Mucosa of rectum (tissue), 2 donors: ENCODE measurements at regions not wholly inside any gene's neighbourhood (a gene's known extent, or its start where the extent isn't known, plus 50 kb on each side); places are given as distances from the start of the nearest gene placed in this dataset.
"Not testable (repeated sequence)": the region's sequence is repeated elsewhere in the genome, so short reads cannot be mapped to it uniquely, and the experiment has no call there.

Source experiments
- H3K27ac ChIP-seq, 2 donors: one replicate each; pipeline ENCODE4 v1.7.0; 2013; ENCODE audit warnings: inconsistent platforms in 2 of 2, low read depth in 2 of 2, low read length in 2 of 2
- H3K27me3 ChIP-seq, 2 donors: one replicate each; pipeline ENCODE4 v1.7.0; 2013; ENCODE audit warnings: low read length in 2 of 2; ENCODE audit not compliant: control insufficient read depth in 2 of 2, insufficient read depth in 2 of 2
- H3K36me3 ChIP-seq, 2 donors: one replicate each; pipeline ENCODE4 v1.7.0; 2013; ENCODE audit warnings: low read length in 2 of 2; ENCODE audit not compliant: control insufficient read depth in 2 of 2, insufficient read depth in 2 of 2
- H3K4me1 ChIP-seq, 2 donors: one replicate each; pipeline ENCODE4 v1.7.0; 2013; ENCODE audit warnings: low read length in 2 of 2, mild to moderate bottlenecking in 1 of 2; ENCODE audit not compliant: control insufficient read depth in 2 of 2, insufficient read depth in 2 of 2
- H3K4me3 ChIP-seq, 2 donors: one replicate each; pipeline ENCODE4 v1.7.0; 2013; ENCODE audit warnings: low read length in 2 of 2
- H3K9ac ChIP-seq, 2 donors: one replicate each; pipeline ENCODE4 v1.7.0; 2013; ENCODE audit warnings: low read length in 2 of 2, low read depth in 1 of 2, mild to moderate bottlenecking in 1 of 2
- H3K9me3 ChIP-seq, 2 donors: one replicate each; pipeline ENCODE4 v1.7.0; 2013; ENCODE audit warnings: low read length in 2 of 2; ENCODE audit not compliant: control insufficient read depth in 2 of 2
- donor health status: healthy.
- donor health status: Normal muscosa, but diverticular disease.

DNA sequence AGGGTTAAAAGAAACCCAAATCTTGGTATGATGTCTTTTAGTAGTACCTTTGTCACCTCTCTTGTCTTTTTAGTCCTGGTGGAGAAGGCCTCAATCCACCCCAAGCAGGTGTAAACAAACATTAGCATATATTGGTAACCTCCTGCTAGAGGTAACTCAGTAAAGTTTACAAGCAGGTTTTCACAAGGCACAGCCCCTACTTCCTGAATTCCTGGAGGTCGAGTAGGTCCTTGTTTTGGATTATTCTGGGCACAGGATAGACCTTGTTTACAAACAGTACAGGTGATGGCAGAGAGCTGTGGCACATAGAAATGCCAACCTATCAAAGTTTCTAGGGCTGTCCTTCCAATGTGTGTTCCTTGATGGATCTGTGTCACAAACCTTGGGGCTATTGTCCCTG lies 99.1 kb downstream of the ALG10 start:
- Histone ChIP-seq H3K9ac (no peak overlapping the region), H3K27ac (no peak overlapping the region), H3K4me1 (no peaks in the 10 kb centered on the region), H3K4me3 (no peak overlapping the region), H3K9me3 (no peaks in the 10 kb centered on the region), H3K27me3 (no peaks in the 10 kb centered on the region), H3K36me3 (no peaks in the 10 kb centered on the region)

DNA sequence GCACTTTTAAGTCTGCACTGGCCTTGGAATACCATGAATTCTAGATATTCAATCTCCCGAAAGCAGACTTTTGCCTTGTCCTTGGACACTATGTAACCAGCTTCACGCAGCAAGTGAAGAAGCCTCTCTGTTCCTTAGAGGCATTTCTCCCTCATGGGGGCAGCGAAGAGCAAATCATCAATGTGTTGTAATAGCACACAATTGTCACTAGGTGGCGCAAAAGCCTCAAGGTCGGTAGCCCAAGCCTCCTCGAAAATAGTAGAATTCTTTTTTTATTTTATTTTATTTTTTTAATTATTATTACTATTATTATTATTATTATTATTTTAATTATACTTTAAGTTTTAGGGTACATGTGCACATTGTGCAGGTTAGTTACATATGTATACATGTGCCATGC lies 100.8 kb downstream of the ALG10 start:
- H3K36me3 ChIP-seq, H3K4me3 ChIP-seq, H3K9me3 ChIP-seq, H3K9ac ChIP-seq, H3K27me3 ChIP-seq, H3K4me1 ChIP-seq, H3K27ac ChIP-seq: not testable (repeated sequence)

DNA sequence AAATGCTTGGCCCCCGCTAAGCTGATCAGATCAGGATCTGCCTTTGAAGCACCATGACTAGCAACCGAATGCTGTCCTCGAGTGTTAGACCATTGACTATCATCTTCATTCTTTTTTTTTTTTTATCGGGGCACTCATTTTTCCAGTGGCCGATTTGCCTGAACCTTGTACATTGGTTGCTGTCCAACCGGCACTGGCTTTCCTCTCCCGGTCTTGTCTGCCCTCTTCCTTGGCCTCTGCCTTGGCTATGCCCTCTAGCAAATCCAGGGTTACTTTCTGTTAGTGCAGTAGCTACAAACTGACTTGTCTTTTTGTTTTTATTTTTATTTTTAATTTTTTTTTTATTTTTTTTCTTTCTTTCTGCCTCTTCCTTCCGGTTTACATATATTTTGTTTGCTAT lies 102.3 kb downstream of the ALG10 start:
- no peaks in the 10 kb centered on the region for H3K36me3 ChIP-seq
- H3K4me3 ChIP-seq: no peak overlapping the region
- no peak overlapping the region for H3K9ac ChIP-seq
- H3K27ac ChIP-seq: no peak overlapping the region
- no peaks in the 10 kb centered on the region for H3K9me3 ChIP-seq
- H3K4me1 ChIP-seq: no peaks in the 10 kb centered on the region
- no peaks in the 10 kb centered on the region for H3K27me3 ChIP-seq

DNA sequence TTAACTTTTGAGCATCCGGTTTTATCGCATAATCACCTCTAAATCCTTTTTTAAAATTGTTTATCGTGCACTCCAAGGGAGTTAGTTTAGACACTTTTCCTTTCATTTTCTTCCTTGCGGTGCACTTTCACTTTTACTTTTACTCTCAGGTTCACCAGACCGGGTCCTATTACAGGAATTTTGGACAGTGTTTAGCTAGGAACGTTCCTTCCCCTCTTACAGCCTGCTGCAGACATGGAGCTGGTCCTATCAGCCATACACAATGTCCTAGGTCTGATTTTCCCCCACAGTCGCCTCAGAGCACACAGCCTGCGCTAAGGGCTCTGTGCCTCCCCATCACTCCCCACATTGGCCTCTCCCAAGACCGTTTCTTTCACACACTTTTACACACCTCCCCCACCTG lies 103.9 kb downstream of the ALG10 start:
- no peaks in the 10 kb centered on the region for H3K9me3 ChIP-seq
- H3K4me1 ChIP-seq: no peaks in the 10 kb centered on the region
- H3K27me3 ChIP-seq: no peaks in the 10 kb centered on the region
- no peaks in the 10 kb centered on the region for H3K36me3 ChIP-seq
- H3K4me3 ChIP-seq: peak overlapping the region in 1 of 2 donors; percentile 61
- no peak overlapping the region for H3K9ac ChIP-seq
- no peak overlapping the region for H3K27ac ChIP-seq

DNA sequence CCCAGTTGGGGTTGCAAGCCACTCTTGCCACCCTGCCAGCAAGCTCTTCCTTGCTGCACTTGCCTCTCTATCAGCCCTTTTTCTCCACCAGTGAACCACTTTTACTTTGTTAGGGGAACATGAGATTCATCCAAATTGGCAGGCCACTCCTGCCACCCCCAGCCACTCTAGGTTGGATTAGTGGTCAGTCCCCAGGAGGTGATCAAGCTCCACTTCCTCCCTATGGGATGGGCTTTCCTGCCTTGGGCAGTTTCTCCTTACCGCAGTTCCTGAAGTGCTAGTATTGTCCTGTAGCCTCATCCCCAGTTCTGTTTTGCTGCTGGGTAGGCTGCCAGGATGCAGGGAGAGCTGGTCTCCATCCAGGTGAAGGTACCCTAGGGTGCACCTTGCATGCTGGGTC lies 104.5 kb downstream of the ALG10 start:
- no peak overlapping the region for H3K27ac ChIP-seq
- H3K4me3 ChIP-seq: no peak overlapping the region
- no peak overlapping the region for H3K9ac ChIP-seq
- H3K27me3 ChIP-seq: no peaks in the 10 kb centered on the region
- H3K4me1 ChIP-seq: no peaks in the 10 kb centered on the region
- H3K36me3 ChIP-seq: no peaks in the 10 kb centered on the region
- no peaks in the 10 kb centered on the region for H3K9me3 ChIP-seq

DNA sequence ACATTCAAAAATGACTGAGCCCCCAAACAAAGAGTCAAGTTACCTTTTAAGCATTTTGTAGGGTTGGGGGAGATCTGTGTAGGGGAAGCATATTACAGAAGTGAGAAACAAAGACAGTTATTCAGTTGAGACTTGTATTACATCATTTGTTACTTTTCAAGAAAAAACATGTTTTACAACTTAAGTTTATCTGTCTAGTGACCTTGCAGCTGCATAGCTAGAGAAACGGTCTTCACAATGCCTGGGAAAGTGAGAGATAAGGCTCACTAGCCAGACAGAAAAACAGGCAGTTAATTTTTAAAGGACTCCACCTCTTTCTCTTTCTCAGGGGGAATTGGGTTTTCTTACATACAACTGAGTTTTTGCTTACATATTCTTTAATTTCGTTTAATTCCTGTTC lies 105.1 kb downstream of the ALG10 start:
- not testable (repeated sequence) for H3K9me3 ChIP-seq, H3K9ac ChIP-seq, H3K27ac ChIP-seq, H3K4me1 ChIP-seq, H3K36me3 ChIP-seq, H3K27me3 ChIP-seq, H3K4me3 ChIP-seq

DNA sequence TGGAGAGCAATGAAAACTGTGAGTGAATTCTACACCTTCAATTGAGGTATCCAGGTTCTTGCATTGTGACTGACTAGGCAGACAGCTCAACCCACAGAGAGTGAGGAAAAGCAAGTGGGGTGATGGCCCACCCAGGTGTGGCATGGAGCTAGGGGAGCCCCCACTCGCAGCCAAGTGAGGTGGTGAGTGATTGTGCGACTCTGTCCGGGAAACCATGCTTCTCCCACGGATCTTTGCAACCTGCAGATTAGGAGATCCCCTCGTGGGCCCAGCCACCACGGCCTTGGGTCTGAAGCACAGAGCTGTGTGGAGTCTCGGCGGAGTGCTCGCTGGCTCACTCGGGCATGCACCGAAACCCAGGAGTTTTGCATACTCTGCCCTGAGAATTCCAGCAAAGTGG lies 120.1 kb downstream of the ALG10 start:
- no peaks in the 10 kb centered on the region for H3K27me3 ChIP-seq
- H3K9ac ChIP-seq: no peak overlapping the region
- no peaks in the 10 kb centered on the region for H3K36me3 ChIP-seq
- no peak overlapping the region for H3K4me3 ChIP-seq
- no peak overlapping the region for H3K27ac ChIP-seq
- no peaks in the 10 kb centered on the region for H3K9me3 ChIP-seq
- H3K4me1 ChIP-seq: no peaks in the 10 kb centered on the region

DNA sequence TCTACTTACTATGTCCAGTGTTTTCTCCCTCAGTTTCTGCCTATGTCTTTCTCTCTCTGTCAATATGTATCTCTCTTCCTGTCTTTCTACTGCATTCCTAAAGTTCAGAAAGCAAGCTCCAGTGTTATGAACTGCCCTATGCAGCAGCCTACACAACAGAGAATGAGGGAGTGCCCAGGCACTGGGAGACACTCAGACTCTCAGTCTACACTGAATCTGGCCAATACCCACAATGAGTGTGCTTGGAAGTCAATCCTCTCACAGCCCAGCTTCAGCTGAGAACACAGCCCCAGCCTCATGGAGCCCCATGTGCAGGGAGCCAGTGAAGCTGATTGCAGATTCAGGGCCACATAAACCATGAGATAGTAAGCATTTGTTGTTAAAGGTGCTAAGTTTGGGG lies 128.7 kb downstream of the ALG10 start:
- Histone ChIP-seq H3K27ac (no peak overlapping the region), H3K9me3 (no peaks in the 10 kb centered on the region), H3K36me3 (no peaks in the 10 kb centered on the region), H3K4me1 (no peaks in the 10 kb centered on the region), H3K27me3 (no peaks in the 10 kb centered on the region), H3K4me3 (no peak overlapping the region), H3K9ac (no peak overlapping the region)

DNA sequence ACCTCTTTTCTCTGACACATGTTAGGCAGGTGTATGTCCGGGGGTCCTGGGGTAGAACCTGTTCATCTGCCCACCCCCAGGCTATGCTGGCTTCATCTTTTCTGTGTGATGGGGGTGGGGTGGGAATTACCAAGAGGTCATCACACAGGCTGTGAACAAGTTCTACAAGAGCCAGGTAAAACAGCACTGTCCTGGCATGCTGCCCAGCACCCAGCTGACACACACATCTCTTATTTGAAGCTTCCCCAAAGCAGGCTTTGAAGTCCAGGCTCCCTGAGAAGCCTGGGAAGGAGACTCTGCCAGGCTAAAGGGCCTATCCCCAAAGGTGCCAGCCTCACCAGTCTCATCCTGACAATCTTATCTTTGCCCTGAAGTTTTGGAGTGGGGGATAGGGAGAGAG lies 141.1 kb downstream of the ALG10 start:
- H3K36me3 ChIP-seq: no peaks in the 10 kb centered on the region
- no peaks in the 10 kb centered on the region for H3K4me1 ChIP-seq
- H3K4me3 ChIP-seq: no peak overlapping the region
- no peaks in the 10 kb centered on the region for H3K9me3 ChIP-seq
- H3K27ac ChIP-seq: no peak overlapping the region
- no peaks in the 10 kb centered on the region for H3K27me3 ChIP-seq
- no peak overlapping the region for H3K9ac ChIP-seq

DNA sequence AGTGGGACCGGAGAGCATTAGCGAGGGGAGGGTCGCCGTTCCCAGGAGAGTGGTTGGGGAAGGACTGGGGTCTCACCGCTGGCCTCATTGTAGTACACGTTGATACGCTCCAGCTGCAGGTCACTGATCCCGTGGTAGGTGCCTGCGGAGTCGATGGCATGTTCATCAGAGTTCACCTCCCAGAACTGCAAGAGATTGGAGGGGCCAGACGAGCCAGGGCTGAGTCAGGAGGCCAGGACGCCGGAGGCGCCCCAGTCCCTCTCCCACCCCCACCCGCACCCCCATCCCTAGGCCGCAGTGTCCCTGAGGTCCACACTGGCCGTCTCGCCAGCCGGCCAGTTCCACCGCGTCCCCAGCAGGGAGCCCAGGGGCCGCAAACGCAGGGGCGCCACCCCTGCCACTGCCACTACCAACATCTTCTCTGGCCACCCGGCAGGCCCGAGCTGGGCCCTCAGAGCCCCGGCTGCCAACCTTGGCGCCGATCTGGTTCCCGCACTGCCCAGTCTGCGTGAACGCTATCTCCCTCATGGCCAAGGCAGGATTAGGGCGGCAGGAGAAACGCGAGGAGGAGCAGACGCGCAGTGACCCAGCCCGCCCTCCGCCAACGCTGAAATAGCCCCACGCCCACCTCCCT lies 144.2 kb downstream of the ALG10 start:
- Histone ChIP-seq H3K27ac (no peak overlapping the region), H3K9me3 (no peaks in the 10 kb centered on the region), H3K4me1 (no peaks in the 10 kb centered on the region), H3K36me3 (no peaks in the 10 kb centered on the region), H3K4me3 (no peak overlapping the region), H3K9ac (no peak overlapping the region), H3K27me3 (no peaks in the 10 kb centered on the region)

DNA sequence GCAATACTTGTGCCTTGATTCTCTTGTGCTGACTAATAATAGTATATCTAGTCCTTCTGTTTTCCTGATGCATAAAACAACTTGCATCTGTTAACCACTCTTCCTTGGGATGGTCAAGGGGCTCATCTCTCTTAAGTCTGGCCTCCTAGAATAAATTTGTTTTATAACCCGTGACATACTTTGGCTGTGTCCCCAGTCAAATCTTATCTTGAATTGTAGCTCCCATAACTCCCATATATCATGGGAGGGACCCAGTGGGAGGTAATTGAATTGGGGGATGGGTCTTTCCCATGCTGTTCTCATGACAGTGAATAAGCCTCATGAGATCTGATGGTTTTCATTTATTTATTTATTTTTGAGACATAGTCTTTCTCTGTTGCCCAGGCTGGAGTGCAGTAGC lies 146.2 kb downstream of the ALG10 start:
- not testable (repeated sequence) for H3K27me3 ChIP-seq, H3K27ac ChIP-seq, H3K9ac ChIP-seq, H3K9me3 ChIP-seq, H3K4me3 ChIP-seq, H3K4me1 ChIP-seq, H3K36me3 ChIP-seq
